Mesendoderm (in vitro differentiated cells): ENCODE measurements at regions not wholly inside any gene's neighbourhood (a gene's known extent, or its start where the extent isn't known, plus 50 kb on each side); places are given as distances from the start of the nearest gene placed in this dataset.

Experiments used
- DNase-seq: peaks from one replicate; pipeline ENCODE4 v3.0.0; 2013
- H2AK5ac ChIP-seq: 2 replicates; pipeline ENCODE4 v1.6.1; 2013; ENCODE audit warnings: low read length, inconsistent platforms
- H2BK120ac ChIP-seq: 2 replicates; pipeline ENCODE4 v1.6.1; 2013; ENCODE audit warnings: low read depth, mild to moderate bottlenecking, low read length, moderate library complexity, mixed read lengths
- H2BK15ac ChIP-seq: replicated peaks from 2 replicates; pipeline ENCODE4 v1.6.1; 2013; ENCODE audit warnings: low read depth, mild to moderate bottlenecking, moderate library complexity
- H2BK5ac ChIP-seq: 2 replicates; pipeline ENCODE4 v1.6.1; 2013; ENCODE audit warnings: low read length, inconsistent platforms
- H3K18ac ChIP-seq: 2 replicates; pipeline ENCODE4 v1.6.1; 2013; ENCODE audit warnings: mild to moderate bottlenecking, low read length, mixed read lengths
- H3K23ac ChIP-seq: one replicate; pipeline ENCODE4 v1.6.1; 2013; ENCODE audit warnings: low read length
- H3K27ac ChIP-seq: 2 replicates; pipeline ENCODE4 v1.5.1; 2013; ENCODE audit warnings: low read depth, mild to moderate bottlenecking, inconsistent platforms, low read length, moderate library complexity
- H3K27me3 ChIP-seq: 2 replicates; pipeline ENCODE4 v1.6.1; 2013; ENCODE audit warnings: low read length, control low read depth, mild to moderate bottlenecking, inconsistent platforms; ENCODE audit not compliant: insufficient read depth, poor library complexity
- H3K36me3 ChIP-seq: 2 replicates; pipeline ENCODE4 v1.6.1; 2013; ENCODE audit warnings: low read length, inconsistent platforms; ENCODE audit not compliant: control insufficient read depth, insufficient read depth
- H3K4ac ChIP-seq: one replicate; pipeline ENCODE4 v1.6.1; 2013; ENCODE audit warnings: low read depth, mild to moderate bottlenecking, low read length, moderate library complexity
- H3K4me1 ChIP-seq: 2 replicates; pipeline ENCODE4 v1.6.1; 2013; ENCODE audit warnings: low read depth, low read length, inconsistent platforms; ENCODE audit not compliant: control insufficient read depth
- H3K4me2 ChIP-seq: 2 replicates; pipeline ENCODE4 v1.6.1; 2013; ENCODE audit warnings: low read length
- H3K4me3 ChIP-seq: 2 replicates; pipeline ENCODE4 v1.5.1; 2013; ENCODE audit warnings: mild to moderate bottlenecking, low read length
- H3K56ac ChIP-seq: one replicate; pipeline ENCODE4 v1.6.1; 2013; ENCODE audit warnings: low read length
- H3K79me1 ChIP-seq: 2 replicates; pipeline ENCODE4 v1.6.1; 2013; ENCODE audit warnings: low read length, inconsistent platforms
- H3K79me2 ChIP-seq: 2 replicates; pipeline ENCODE4 v1.6.1; 2013; ENCODE audit warnings: mild to moderate bottlenecking, low read length; ENCODE audit not compliant: control insufficient read depth, insufficient read depth
- H3K9ac ChIP-seq: 2 replicates; pipeline ENCODE4 v1.6.1; 2013; ENCODE audit warnings: low read length, inconsistent platforms
- H4K5ac ChIP-seq: one replicate; pipeline ENCODE4 v1.6.1; 2013; ENCODE audit warnings: low read length
- H4K8ac ChIP-seq: one replicate; pipeline ENCODE4 v1.6.1; 2013; ENCODE audit warnings: low read depth, mild to moderate bottlenecking, control low read depth, low read length, moderate library complexity
- WGBS: extraction: QIAGEN DNeasy Blood & Tissue Kit; methylation state at CpG from one replicate; pipeline ENCODE4 v1.1.7; 2013; ENCODE audit warnings: low lambda C conversion rate, missing lambda C conversion rate; ENCODE audit not compliant: insufficient coverage; ENCODE audit errors: extremely low coverage; 5-methylcytosine and 5-hydroxymethylcytosine counted together

DNA sequence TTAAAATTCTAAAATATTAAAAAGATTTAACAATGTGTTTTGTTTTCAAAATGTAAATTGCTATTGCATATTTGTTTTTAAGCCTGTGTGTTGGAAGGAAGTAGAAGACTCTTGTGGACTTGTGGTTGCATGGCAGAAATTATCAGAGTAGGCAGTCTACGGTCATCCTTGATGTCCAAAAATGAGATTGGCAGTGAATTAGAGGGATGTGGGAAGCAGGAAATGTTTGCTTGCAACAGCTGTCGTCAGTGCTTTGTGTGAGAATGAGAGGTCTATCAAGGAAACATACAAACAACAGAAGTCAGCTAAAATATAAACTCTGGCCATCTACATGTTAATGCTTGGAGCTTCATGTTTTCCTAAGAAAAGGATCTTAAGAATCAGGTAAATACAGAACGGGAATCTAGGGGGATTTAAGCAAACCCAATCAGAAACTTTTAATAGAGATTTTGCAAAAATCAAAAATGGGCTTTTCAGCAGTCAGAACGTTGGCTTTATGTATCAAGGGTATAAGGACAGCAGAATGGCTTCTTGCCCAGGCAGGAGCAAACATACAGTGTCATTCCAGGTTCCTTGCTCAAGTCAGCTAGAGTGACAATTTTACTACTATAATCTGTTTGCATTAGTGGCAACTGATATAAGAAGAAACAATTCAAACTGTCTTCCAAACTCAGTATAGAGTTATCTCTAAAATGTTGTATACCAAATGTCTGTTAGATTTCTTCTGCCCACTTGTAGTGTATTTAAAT is 196.7 kb downstream of the CYB561 start:
- no peak overlapping the region for H4K5ac ChIP-seq

GRCh38 chr17:63250830-63251229 is 195.3 kb downstream of the CYB561 start:
- DNase-seq = no peak
- Histone ChIP-seq H3K18ac (no peak overlapping the region), H3K27me3 (no peaks in the 10 kb centered on the region), H3K27ac (no peak overlapping the region), H4K8ac (no peak overlapping the region), H3K4me2 (no peak overlapping the region), H2BK5ac (no peak overlapping the region), H3K56ac (no peak overlapping the region), H3K79me2 (no peaks in the 10 kb centered on the region), H3K4ac (no peak overlapping the region), H3K4me1 (no peaks in the 10 kb centered on the region), H3K23ac (no peak overlapping the region), H3K36me3 (no peaks in the 10 kb centered on the region), H2AK5ac (no peak overlapping the region), H3K9ac (no peak overlapping the region), H2BK120ac (no peak overlapping the region), H3K4me3 (no peak overlapping the region), H3K79me1 (no peaks in the 10 kb centered on the region), H4K5ac (no peak overlapping the region), H2BK15ac (no peak overlapping the region)
- no CpG with 5 or more reads among the region's 3 CpGs for WGBS

More for the DNA sequence above, 196.7 kb downstream of the CYB561 start:
- Histone ChIP-seq H3K27ac (no peak overlapping the region), H3K18ac (no peak overlapping the region), H2AK5ac (no peak overlapping the region), H3K4me2 (no peak overlapping the region), H2BK5ac (no peak overlapping the region), H3K4ac (no peak overlapping the region), H3K9ac (no peak overlapping the region), H2BK15ac (no peak overlapping the region), H3K4me1 (no peaks in the 10 kb centered on the region), H3K23ac (no peak overlapping the region), H3K79me2 (no peaks in the 10 kb centered on the region), H3K4me3 (no peak overlapping the region), H3K56ac (no peak overlapping the region), H3K36me3 (no peaks in the 10 kb centered on the region), H2BK120ac (no peak overlapping the region), H4K8ac (no peak overlapping the region), H3K79me1 (no peaks in the 10 kb centered on the region), H3K27me3 (no peaks in the 10 kb centered on the region)
- WGBS = no CpG with 5 or more reads among the region's 4 CpGs
- no peak for DNase-seq

DNA sequence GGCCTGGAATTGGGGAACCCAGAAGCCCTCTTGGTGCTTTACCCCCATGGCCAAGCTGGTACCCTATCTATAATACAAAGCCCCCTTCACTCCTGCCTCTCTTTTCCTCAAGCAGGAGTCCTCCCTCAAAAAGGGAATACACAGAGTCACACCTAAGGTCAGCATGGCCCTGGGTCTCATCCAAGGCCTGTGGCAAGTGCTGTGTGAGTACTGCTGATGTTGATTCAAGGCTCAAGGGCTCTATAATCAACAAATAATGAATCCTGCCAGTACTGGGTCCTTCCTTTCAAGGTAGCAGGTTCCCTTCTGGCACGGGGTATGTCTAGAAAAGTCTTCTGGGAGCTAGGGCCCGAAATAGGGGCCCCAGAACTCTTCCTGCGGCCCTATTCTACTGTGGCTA is 187.3 kb downstream of the CYB561 start:
- Histone ChIP-seq H2BK120ac (no peak overlapping the region), H3K18ac (no peak overlapping the region), H3K23ac (no peak overlapping the region), H3K56ac (no peak overlapping the region), H3K79me1 (no peaks in the 10 kb centered on the region), H3K4me2 (no peak overlapping the region), H3K4ac (no peak overlapping the region), H3K27ac (no peak overlapping the region), H2BK5ac (no peak overlapping the region), H4K5ac (no peak overlapping the region), H3K4me3 (no peak overlapping the region), H2BK15ac (no peak overlapping the region), H3K36me3 (no peaks in the 10 kb centered on the region), H4K8ac (no peak overlapping the region), H3K4me1 (no peaks in the 10 kb centered on the region), H2AK5ac (no peak overlapping the region), H3K79me2 (no peaks in the 10 kb centered on the region), H3K27me3 (no peaks in the 10 kb centered on the region), H3K9ac (no peak overlapping the region)
- DNase-seq = no peak
- WGBS = no CpG with 5 or more reads among the region's 3 CpGs

GRCh38 chr17:63262751-63263476 is 183.2 kb downstream of the CYB561 start:
- Histone ChIP-seq H3K27ac (no peak overlapping the region), H4K5ac (no peak overlapping the region), H3K27me3 (no peaks in the 10 kb centered on the region), H2AK5ac (no peak overlapping the region), H3K56ac (no peak overlapping the region), H3K79me2 (no peaks in the 10 kb centered on the region), H2BK120ac (no peak overlapping the region), H3K4me1 (no peaks in the 10 kb centered on the region), H3K4me3 (no peak overlapping the region), H3K36me3 (no peaks in the 10 kb centered on the region), H3K4me2 (no peak overlapping the region), H2BK5ac (no peak overlapping the region), H4K8ac (no peak overlapping the region), H3K23ac (no peak overlapping the region), H3K79me1 (no peaks in the 10 kb centered on the region), H3K18ac (no peak overlapping the region), H2BK15ac (no peak overlapping the region), H3K9ac (no peak overlapping the region), H3K4ac (no peak overlapping the region)
- no CpG with 5 or more reads among the region's 5 CpGs for WGBS
- no peak for DNase-seq

GRCh38 chr17:63265526-63265925 is 180.6 kb downstream of the CYB561 start:
- Histone ChIP-seq H3K4me3 (no peak overlapping the region), H3K4ac (no peak overlapping the region), H3K79me1 (no peaks in the 10 kb centered on the region), H3K27ac (no peak overlapping the region), H2AK5ac (no peak overlapping the region), H3K18ac (no peak overlapping the region), H3K27me3 (no peaks in the 10 kb centered on the region), H2BK15ac (no peak overlapping the region), H3K23ac (no peak overlapping the region), H3K56ac (no peak overlapping the region), H4K8ac (no peak overlapping the region), H3K4me2 (no peak overlapping the region), H2BK5ac (no peak overlapping the region), H3K9ac (no peak overlapping the region), H3K4me1 (no peaks in the 10 kb centered on the region), H3K36me3 (no peaks in the 10 kb centered on the region), H3K79me2 (no peaks in the 10 kb centered on the region), H2BK120ac (no peak overlapping the region), H4K5ac (no peak overlapping the region)
- no peak for DNase-seq
